ENCODE measurements at regions not wholly inside any gene's neighbourhood (a gene's known extent, or its start where the extent isn't known, plus 50 kb on each side); places are given as distances from the start of the nearest gene placed in this dataset.

- no peak for TF ChIP-seq CTCF (IDR thresholded peaks at IDR 0.05)
- no peak for TF ChIP-seq EZH2 (IDR thresholded peaks at IDR 0.05; ENCODE audit: borderline replicate concordance, insufficient read depth, low read depth, low read length, poor library complexity, severe bottlenecking)
These were observed 232.5 kb upstream of the CCNH start for GRCh38 chr5:87645224-87645623.

All from B cell (primary cell).